ENCODE measurements at regions not wholly inside any gene's neighbourhood (a gene's known extent, or its start where the extent isn't known, plus 50 kb on each side); places are given as distances from the start of the nearest gene placed in this dataset.

GRCh38 chr7:130841416-130841815 lies 107.4 kb upstream of the KLF14 start:
- DNase-seq (ENCODE audit: low read depth in 6 of 9, low spot score in 9 of 9): peak; percentile 9 to 79 (median 42)
- WGBS: 14% methylated on average over 7 of the region's 7 CpGs
- peaks cover 4 to 13% of the 10 kb centered on the region in 2 donors for H3K4me1 ChIP-seq (ENCODE audit: control insufficient read depth in 2 of 2, insufficient read depth in 2 of 2, low read length in 2 of 2)
- no peak overlapping the region for H3K4me3 ChIP-seq (ENCODE audit: low read length in 2 of 2)
- H3K27ac ChIP-seq (ENCODE audit: low read depth in 1 of 2, low read length in 1 of 2): no peak overlapping the region
- H3K9me3 ChIP-seq (ENCODE audit: control insufficient read depth in 2 of 2, insufficient read depth in 1 of 2, low read length in 1 of 2): no peaks in the 10 kb centered on the region
- no peaks in the 10 kb centered on the region for H3K36me3 ChIP-seq (ENCODE audit: control insufficient read depth in 2 of 2, insufficient read depth in 2 of 2, low read length in 1 of 2)
- no peaks in the 10 kb centered on the region for H3K27me3 ChIP-seq (ENCODE audit: control insufficient read depth in 2 of 2, insufficient read depth in 1 of 2, low read length in 1 of 2)

- Histone ChIP-seq H3K4me1 (ENCODE audit: control insufficient read depth in 2 of 2, insufficient read depth in 2 of 2, low read length in 2 of 2) (peaks cover 4 to 13% of the 10 kb centered on the region in 2 donors), H3K27me3 (ENCODE audit: control insufficient read depth in 2 of 2, insufficient read depth in 1 of 2, low read length in 1 of 2) (no peaks in the 10 kb centered on the region), H3K27ac (ENCODE audit: low read depth in 1 of 2, low read length in 1 of 2) (no peak overlapping the region), H3K4me3 (ENCODE audit: low read length in 2 of 2) (no peak overlapping the region), H3K9me3 (ENCODE audit: control insufficient read depth in 2 of 2, insufficient read depth in 1 of 2, low read length in 1 of 2) (no peaks in the 10 kb centered on the region), H3K36me3 (ENCODE audit: control insufficient read depth in 2 of 2, insufficient read depth in 2 of 2, low read length in 1 of 2) (no peaks in the 10 kb centered on the region)
- DNase-seq (ENCODE audit: low read depth in 6 of 9, low spot score in 9 of 9): no peak
- 97% methylated on average over 11 of the region's 11 CpGs for WGBS
Measured at GRCh38 chr7:130843703-130844102, 109.7 kb upstream of the KLF14 start.

GRCh38 chr7:130844811-130845580 lies 111.0 kb upstream of the KLF14 start:
- 93% methylated on average over 11 of the region's 11 CpGs for WGBS
- DNase-seq (ENCODE audit: low read depth in 6 of 9, low spot score in 9 of 9): no peak
- Histone ChIP-seq H3K9me3 (ENCODE audit: control insufficient read depth in 2 of 2, insufficient read depth in 1 of 2, low read length in 1 of 2) (no peaks in the 10 kb centered on the region), H3K4me3 (ENCODE audit: low read length in 2 of 2) (no peak overlapping the region), H3K4me1 (ENCODE audit: control insufficient read depth in 2 of 2, insufficient read depth in 2 of 2, low read length in 2 of 2) (peaks cover 4 to 13% of the 10 kb centered on the region in 2 donors), H3K27ac (ENCODE audit: low read depth in 1 of 2, low read length in 1 of 2) (no peak overlapping the region), H3K27me3 (ENCODE audit: control insufficient read depth in 2 of 2, insufficient read depth in 1 of 2, low read length in 1 of 2) (no peaks in the 10 kb centered on the region), H3K36me3 (ENCODE audit: control insufficient read depth in 2 of 2, insufficient read depth in 2 of 2, low read length in 1 of 2) (no peaks in the 10 kb centered on the region)

GRCh38 chr7:130845581-130846085 lies 111.6 kb upstream of the KLF14 start:
- H3K4me3 ChIP-seq (ENCODE audit: low read length in 2 of 2): no peak overlapping the region
- peaks cover 4 to 12% of the 10 kb centered on the region in 2 donors for H3K4me1 ChIP-seq (ENCODE audit: control insufficient read depth in 2 of 2, insufficient read depth in 2 of 2, low read length in 2 of 2)
- no peaks in the 10 kb centered on the region for H3K27me3 ChIP-seq (ENCODE audit: control insufficient read depth in 2 of 2, insufficient read depth in 1 of 2, low read length in 1 of 2)
- H3K9me3 ChIP-seq (ENCODE audit: control insufficient read depth in 2 of 2, insufficient read depth in 1 of 2, low read length in 1 of 2): no peaks in the 10 kb centered on the region
- no peak overlapping the region for H3K27ac ChIP-seq (ENCODE audit: low read depth in 1 of 2, low read length in 1 of 2)
- no peaks in the 10 kb centered on the region for H3K36me3 ChIP-seq (ENCODE audit: control insufficient read depth in 2 of 2, insufficient read depth in 2 of 2, low read length in 1 of 2)
- no peak for DNase-seq (ENCODE audit: low read depth in 6 of 9, low spot score in 9 of 9)
- 94% methylated on average over 11 of the region's 11 CpGs for WGBS

- DNase-seq (ENCODE audit: low read depth in 6 of 9, low spot score in 9 of 9): no peak
- Histone ChIP-seq H3K9me3 (ENCODE audit: control insufficient read depth in 2 of 2, insufficient read depth in 1 of 2, low read length in 1 of 2) (no peaks in the 10 kb centered on the region), H3K27ac (ENCODE audit: low read depth in 1 of 2, low read length in 1 of 2) (no peak overlapping the region), H3K4me1 (ENCODE audit: control insufficient read depth in 2 of 2, insufficient read depth in 2 of 2, low read length in 2 of 2) (no peaks in the 10 kb centered on the region), H3K36me3 (ENCODE audit: control insufficient read depth in 2 of 2, insufficient read depth in 2 of 2, low read length in 1 of 2) (no peaks in the 10 kb centered on the region), H3K4me3 (ENCODE audit: low read length in 2 of 2) (no peak overlapping the region), H3K27me3 (ENCODE audit: control insufficient read depth in 2 of 2, insufficient read depth in 1 of 2, low read length in 1 of 2) (no peaks in the 10 kb centered on the region)
- 98% methylated on average over 2 of the region's 2 CpGs for WGBS
Measured at GRCh38 chr7:130849604-130850003, 115.6 kb upstream of the KLF14 start.

- H3K4me3 ChIP-seq (ENCODE audit: low read length in 2 of 2): no peak overlapping the region
- 98% methylated on average over 1 of the region's 1 CpG for WGBS
- no peak for DNase-seq (ENCODE audit: low read depth in 6 of 9, low spot score in 9 of 9)
- H3K27me3 ChIP-seq (ENCODE audit: control insufficient read depth in 2 of 2, insufficient read depth in 1 of 2, low read length in 1 of 2): no peaks in the 10 kb centered on the region
- H3K36me3 ChIP-seq (ENCODE audit: control insufficient read depth in 2 of 2, insufficient read depth in 2 of 2, low read length in 1 of 2): no peaks in the 10 kb centered on the region
- no peak overlapping the region for H3K27ac ChIP-seq (ENCODE audit: low read depth in 1 of 2, low read length in 1 of 2)
- H3K9me3 ChIP-seq (ENCODE audit: control insufficient read depth in 2 of 2, insufficient read depth in 1 of 2, low read length in 1 of 2): peaks cover 0 to 6% of the 10 kb centered on the region in 2 donors
- no peaks in the 10 kb centered on the region for H3K4me1 ChIP-seq (ENCODE audit: control insufficient read depth in 2 of 2, insufficient read depth in 2 of 2, low read length in 2 of 2)
Measured at GRCh38 chr7:130850956-130851355, 116.9 kb upstream of the KLF14 start.

GRCh38 chr7:130852867-130853266 lies 118.9 kb upstream of the KLF14 start:
- Histone ChIP-seq H3K27ac (ENCODE audit: low read depth in 1 of 2, low read length in 1 of 2) (no peak overlapping the region), H3K36me3 (ENCODE audit: control insufficient read depth in 2 of 2, insufficient read depth in 2 of 2, low read length in 1 of 2) (no peaks in the 10 kb centered on the region), H3K9me3 (ENCODE audit: control insufficient read depth in 2 of 2, insufficient read depth in 1 of 2, low read length in 1 of 2) (peaks cover 0 to 12% of the 10 kb centered on the region in 2 donors), H3K4me1 (ENCODE audit: control insufficient read depth in 2 of 2, insufficient read depth in 2 of 2, low read length in 2 of 2) (no peaks in the 10 kb centered on the region), H3K27me3 (ENCODE audit: control insufficient read depth in 2 of 2, insufficient read depth in 1 of 2, low read length in 1 of 2) (no peaks in the 10 kb centered on the region), H3K4me3 (ENCODE audit: low read length in 2 of 2) (no peak overlapping the region)
- WGBS: 98% methylated on average over 7 of the region's 7 CpGs
- no peak for DNase-seq (ENCODE audit: low read depth in 6 of 9, low spot score in 9 of 9)

GRCh38 chr7:130853503-130854279 lies 119.7 kb upstream of the KLF14 start:
- DNase-seq (ENCODE audit: low read depth in 6 of 9, low spot score in 9 of 9): no peak
- H3K27ac ChIP-seq (ENCODE audit: low read depth in 1 of 2, low read length in 1 of 2): no peak overlapping the region
- H3K9me3 ChIP-seq (ENCODE audit: control insufficient read depth in 2 of 2, insufficient read depth in 1 of 2, low read length in 1 of 2): peaks cover 0 to 12% of the 10 kb centered on the region in 2 donors
- no peaks in the 10 kb centered on the region for H3K4me1 ChIP-seq (ENCODE audit: control insufficient read depth in 2 of 2, insufficient read depth in 2 of 2, low read length in 2 of 2)
- no peaks in the 10 kb centered on the region for H3K27me3 ChIP-seq (ENCODE audit: control insufficient read depth in 2 of 2, insufficient read depth in 1 of 2, low read length in 1 of 2)
- WGBS: 98% methylated on average over 7 of the region's 7 CpGs
- no peak overlapping the region for H3K4me3 ChIP-seq (ENCODE audit: low read length in 2 of 2)
- no peaks in the 10 kb centered on the region for H3K36me3 ChIP-seq (ENCODE audit: control insufficient read depth in 2 of 2, insufficient read depth in 2 of 2, low read length in 1 of 2)

GRCh38 chr7:130854481-130854880 lies 120.5 kb upstream of the KLF14 start:
- WGBS: 95% methylated on average over 1 of the region's 1 CpG

More at GRCh38 chr7:130854481-130854880, 120.5 kb upstream of the KLF14 start:
- Histone ChIP-seq H3K4me3 (ENCODE audit: low read length in 2 of 2) (no peak overlapping the region), H3K27me3 (ENCODE audit: control insufficient read depth in 2 of 2, insufficient read depth in 1 of 2, low read length in 1 of 2) (no peaks in the 10 kb centered on the region), H3K36me3 (ENCODE audit: control insufficient read depth in 2 of 2, insufficient read depth in 2 of 2, low read length in 1 of 2) (no peaks in the 10 kb centered on the region), H3K4me1 (ENCODE audit: control insufficient read depth in 2 of 2, insufficient read depth in 2 of 2, low read length in 2 of 2) (no peaks in the 10 kb centered on the region), H3K9me3 (ENCODE audit: control insufficient read depth in 2 of 2, insufficient read depth in 1 of 2, low read length in 1 of 2) (peaks cover 0 to 12% of the 10 kb centered on the region in 2 donors), H3K27ac (ENCODE audit: low read depth in 1 of 2, low read length in 1 of 2) (no peak overlapping the region)
- no peak for DNase-seq (ENCODE audit: low read depth in 6 of 9, low spot score in 9 of 9)
